Large intestine (tissue), 3 donors: ENCODE measurements at regions not wholly inside any gene's neighbourhood (a gene's known extent, or its start where the extent isn't known, plus 50 kb on each side); places are given as distances from the start of the nearest gene placed in this dataset.
"Not testable (repeated sequence)": the region's sequence is repeated elsewhere in the genome, so short reads cannot be mapped to it uniquely, and the experiment has no call there.

ENCODE experiments used
- DNase-seq, 2 donors: peaks; one replicate each; pipeline versions ENCODE4 v3.0.0 to v3.0.0-alpha.2; 2013
- H3K27ac ChIP-seq: one replicate; pipeline ENCODE4 v1.5.1; 2013; ENCODE audit warnings: low read length
- H3K27me3 ChIP-seq: 2 replicates; pipeline ENCODE4 v1.6.1; 2013; ENCODE audit warnings: low read length; ENCODE audit not compliant: control insufficient read depth, insufficient read depth
- H3K36me3 ChIP-seq: 2 replicates; pipeline ENCODE4 v1.6.1; 2013; ENCODE audit warnings: low read length; ENCODE audit not compliant: control insufficient read depth, insufficient read depth
- H3K4me1 ChIP-seq: one replicate; pipeline ENCODE4 v1.6.1; 2013; ENCODE audit warnings: low read length; ENCODE audit not compliant: control insufficient read depth, insufficient read depth
- H3K4me3 ChIP-seq: one replicate; pipeline ENCODE4 v1.5.1; 2013; ENCODE audit warnings: low read length
- H3K9me3 ChIP-seq: one replicate; pipeline ENCODE4 v1.6.1; 2013; ENCODE audit warnings: mild to moderate bottlenecking, low read depth, low read length, moderate library complexity; ENCODE audit not compliant: control insufficient read depth
- WGBS: methylation state at CpG from one replicate; pipeline ENCODE4 v1.1.5; 2013; ENCODE audit warnings: low lambda C conversion rate; ENCODE audit not compliant: insufficient coverage; 5-methylcytosine and 5-hydroxymethylcytosine counted together

DNA sequence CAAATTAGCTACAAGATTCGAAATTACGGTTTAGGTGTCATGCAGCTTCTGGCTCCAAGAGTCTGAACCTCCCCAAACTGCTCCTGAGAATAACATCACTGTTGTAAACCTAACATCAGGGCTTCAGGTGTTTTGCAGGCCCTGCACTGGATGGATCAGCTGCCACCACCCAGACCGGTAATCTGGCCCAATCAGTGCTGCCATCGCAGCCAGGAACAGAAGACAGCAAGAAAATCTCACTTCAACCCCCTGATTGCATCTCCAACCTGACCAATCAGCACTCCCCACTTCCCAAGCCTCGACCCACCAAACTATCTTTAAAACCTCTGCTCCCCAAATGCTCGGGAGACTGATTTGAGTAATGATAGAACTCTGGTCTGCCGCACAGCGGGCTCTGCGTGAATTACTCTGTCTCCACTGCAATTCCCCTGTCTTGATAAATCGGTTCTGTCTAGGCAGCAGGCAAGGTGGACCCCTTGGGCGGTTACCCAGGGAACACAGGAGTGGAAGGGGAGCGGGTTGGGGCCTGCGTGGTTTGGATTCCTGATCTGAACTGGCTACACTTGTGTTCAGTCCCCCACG, 268.5 kb upstream of the SFSWAP start:
- H3K27ac ChIP-seq = no peak overlapping the region
- no CpG with 5 or more reads among the region's 14 CpGs for WGBS
- H3K27me3 ChIP-seq = peaks cover 19% of the 10 kb centered on the region
- no peaks in the 10 kb centered on the region for H3K36me3 ChIP-seq
- no peak overlapping the region for H3K4me3 ChIP-seq
- no peak for DNase-seq
- no peaks in the 10 kb centered on the region for H3K4me1 ChIP-seq
- no peaks in the 10 kb centered on the region for H3K9me3 ChIP-seq

DNA sequence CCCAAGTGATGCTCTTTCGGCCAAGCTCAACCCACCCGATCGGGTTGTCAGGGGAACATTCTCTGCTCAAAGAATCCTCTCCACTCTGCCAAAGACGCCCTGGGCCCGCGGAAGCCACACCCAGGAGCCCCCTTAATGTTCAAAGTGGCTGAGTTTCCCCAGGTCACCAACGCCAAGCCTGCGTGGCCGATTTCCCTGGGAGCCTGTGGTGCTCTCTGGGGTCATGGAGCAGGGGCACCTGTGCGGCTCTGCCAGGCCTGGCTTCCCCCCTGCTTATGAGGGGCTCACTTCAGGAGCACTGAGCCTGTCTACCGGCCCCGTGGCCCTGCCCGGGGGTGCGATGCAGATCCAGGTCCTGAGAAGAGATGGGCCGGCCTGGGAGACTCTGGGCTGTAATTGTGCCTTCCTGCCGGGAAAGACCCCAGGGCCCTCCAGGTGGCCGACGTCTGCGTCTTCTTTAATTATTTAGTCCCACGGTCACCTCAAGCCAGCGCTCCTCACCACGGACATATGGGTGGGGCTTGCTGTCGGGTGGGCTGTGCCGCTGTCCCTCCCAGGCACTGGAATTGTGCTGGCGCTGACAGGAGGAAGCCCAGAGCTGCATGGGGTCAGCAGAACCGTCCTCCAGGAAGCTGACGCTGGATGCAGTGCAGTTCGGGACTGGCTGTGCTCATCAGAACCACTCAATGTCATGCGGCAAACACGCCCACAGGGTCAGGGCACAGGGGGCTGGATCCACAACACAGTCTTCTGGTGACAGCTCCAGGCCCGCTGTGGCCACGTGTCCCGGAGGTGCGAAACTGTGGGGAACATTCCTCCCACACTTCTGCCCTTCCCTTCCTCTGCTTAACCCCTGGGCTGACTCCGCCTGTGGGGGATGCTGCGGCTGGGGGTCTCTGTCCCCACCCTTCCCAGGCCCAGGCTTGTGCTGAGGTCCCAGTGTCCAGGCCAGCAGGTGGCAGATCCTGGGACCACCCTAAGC, 267.6 kb upstream of the SFSWAP start:
- no CpG with 5 or more reads among the region's 36 CpGs for WGBS
- no peaks in the 10 kb centered on the region for H3K4me1 ChIP-seq
- no peak for DNase-seq
- H3K4me3 ChIP-seq = no peak overlapping the region
- peaks cover 2% of the 10 kb centered on the region for H3K9me3 ChIP-seq
- H3K27me3 ChIP-seq = peaks cover 10% of the 10 kb centered on the region
- no peak overlapping the region for H3K27ac ChIP-seq
- H3K36me3 ChIP-seq = no peaks in the 10 kb centered on the region

DNA sequence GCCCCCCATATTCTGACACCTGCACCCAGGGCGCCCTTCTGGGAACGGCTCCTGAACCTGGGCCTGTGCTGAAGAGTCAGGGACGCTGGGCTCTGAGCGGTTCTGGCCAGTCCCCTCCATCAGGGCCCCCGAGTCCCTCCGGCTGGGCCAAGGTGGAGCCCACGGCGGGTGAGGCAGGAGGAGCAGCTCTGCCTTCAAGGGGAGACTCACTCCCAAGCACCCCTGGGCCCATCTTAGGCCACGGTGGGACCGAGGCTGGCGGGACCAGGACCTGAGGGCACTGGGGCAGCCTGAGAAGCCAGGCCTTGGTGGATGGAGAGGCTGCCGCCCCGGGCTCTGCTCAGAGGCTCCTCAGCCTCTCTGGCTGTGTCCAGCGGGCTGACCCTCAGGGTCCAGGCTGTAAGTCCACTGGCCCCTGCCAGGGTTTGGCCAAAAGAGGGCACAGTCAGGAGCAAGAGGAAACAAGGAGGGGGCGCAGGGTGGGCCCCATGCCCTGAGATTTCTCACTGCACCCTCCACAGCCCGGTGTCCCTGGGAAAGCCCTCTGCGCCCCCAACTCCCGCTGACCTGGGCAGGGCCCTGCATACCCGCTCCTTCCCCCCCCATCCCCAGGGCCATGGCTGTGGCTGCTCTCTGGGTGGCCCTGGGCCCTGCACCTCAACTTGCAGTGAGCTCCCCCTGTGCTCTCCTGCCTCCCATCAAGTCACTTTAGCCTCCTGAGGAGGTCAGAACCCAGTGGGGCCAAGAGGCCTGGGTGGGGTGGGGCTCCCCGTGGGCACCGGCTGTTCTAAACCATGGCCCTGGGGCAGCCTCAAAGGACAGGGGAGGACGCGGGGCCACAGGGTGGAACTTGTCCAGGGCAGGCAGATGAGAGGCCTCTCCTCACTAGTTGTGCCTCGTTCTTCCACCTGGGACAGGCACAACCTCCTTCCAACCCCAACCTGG, 266.4 kb upstream of the SFSWAP start:
- no peaks in the 10 kb centered on the region for H3K4me1 ChIP-seq
- H3K36me3 ChIP-seq = no peaks in the 10 kb centered on the region
- DNase-seq = no peak
- no CpG with 5 or more reads among the region's 24 CpGs for WGBS
- no peak overlapping the region for H3K4me3 ChIP-seq
- peaks cover 5% of the 10 kb centered on the region for H3K27me3 ChIP-seq
- no peak overlapping the region for H3K27ac ChIP-seq
- peaks cover 6% of the 10 kb centered on the region for H3K9me3 ChIP-seq

DNA sequence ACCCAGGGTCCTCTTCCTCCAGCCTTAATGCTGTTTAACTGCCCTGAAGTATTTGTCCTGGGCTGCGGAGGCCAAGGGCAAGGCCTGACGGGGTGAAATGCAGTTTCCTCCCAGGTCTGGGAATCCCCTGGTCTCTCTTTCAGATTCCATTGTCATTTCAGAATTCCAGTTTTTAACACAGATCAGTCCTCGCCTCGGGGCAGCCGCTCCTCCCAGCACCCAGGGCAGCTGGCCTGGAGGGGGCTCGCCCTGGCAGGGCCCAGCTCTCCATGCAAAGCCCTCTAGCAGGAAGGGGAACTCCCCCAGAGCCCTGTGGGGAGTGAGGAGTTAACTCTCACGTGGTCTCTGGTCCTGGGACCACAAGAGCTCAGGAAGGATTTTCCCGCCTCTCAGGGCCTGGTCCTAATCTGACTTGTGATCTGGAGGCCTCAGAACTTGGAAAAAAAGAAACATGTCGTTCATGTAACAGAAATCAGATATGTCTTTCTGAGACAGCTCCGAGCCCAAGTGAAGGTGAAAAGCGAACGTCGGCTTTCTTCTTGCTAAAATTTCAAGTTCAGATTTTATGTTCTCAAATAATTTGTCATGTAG, 265.6 kb upstream of the SFSWAP start:
- H3K9me3 ChIP-seq = peaks cover 6% of the 10 kb centered on the region
- H3K27ac ChIP-seq = no peak overlapping the region
- peaks cover 5% of the 10 kb centered on the region for H3K27me3 ChIP-seq
- WGBS = 83% methylated on average over 4 of the region's 13 CpGs
- no peaks in the 10 kb centered on the region for H3K36me3 ChIP-seq
- H3K4me1 ChIP-seq = no peaks in the 10 kb centered on the region
- no peak overlapping the region for H3K4me3 ChIP-seq
- no peak for DNase-seq

DNA sequence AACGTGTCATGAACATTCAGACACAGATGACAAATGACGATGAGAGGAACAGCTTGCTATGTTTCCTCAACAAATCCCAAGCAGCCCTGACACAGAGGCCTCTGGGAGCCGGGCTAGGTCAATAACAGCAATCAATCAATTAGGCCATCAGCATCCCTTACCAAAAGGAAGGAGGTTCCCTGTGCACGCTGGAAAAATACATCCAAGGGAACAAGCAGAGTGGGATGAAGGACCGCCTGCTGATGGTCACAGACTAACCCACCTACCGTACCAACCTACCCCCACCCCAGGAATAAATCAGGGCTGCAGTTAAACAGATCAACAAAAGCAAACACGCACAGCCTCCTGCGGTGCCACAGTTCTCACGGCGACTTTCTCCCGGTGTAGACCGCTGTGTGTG, 265.1 kb upstream of the SFSWAP start:
- Histone ChIP-seq H3K27ac (no peak overlapping the region), H3K27me3 (peaks cover 5% of the 10 kb centered on the region), H3K4me1 (no peaks in the 10 kb centered on the region), H3K9me3 (peaks cover 6% of the 10 kb centered on the region), H3K36me3 (no peaks in the 10 kb centered on the region), H3K4me3 (no peak overlapping the region)
- WGBS = 0% methylated on average over 1 of the region's 12 CpGs
- DNase-seq = no peak

DNA sequence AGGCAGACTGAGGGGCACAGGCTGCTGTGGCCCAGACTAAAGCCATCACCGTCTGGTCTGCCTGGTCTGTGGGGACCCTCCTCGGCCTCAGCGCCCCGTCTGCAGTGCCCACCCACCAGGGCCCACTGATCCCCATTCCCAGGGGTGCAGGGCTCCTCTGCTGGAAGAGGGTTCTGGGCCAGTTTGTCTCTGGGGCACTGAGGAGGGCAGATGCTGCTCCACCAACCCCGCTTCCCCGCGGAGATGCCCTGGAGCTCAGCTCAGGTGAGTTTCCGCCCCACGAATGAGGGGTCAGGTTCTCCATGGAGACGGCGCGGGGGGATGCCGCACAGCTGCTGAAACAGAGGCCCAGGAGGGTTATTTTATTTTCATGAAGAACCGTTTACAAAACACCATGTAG, 263.3 kb upstream of the SFSWAP start:
- not testable (repeated sequence) for H3K27ac ChIP-seq, H3K4me1 ChIP-seq, H3K27me3 ChIP-seq, H3K9me3 ChIP-seq, H3K4me3 ChIP-seq, H3K36me3 ChIP-seq, DNase-seq
- WGBS = no CpG with 5 or more reads among the region's 14 CpGs

DNA sequence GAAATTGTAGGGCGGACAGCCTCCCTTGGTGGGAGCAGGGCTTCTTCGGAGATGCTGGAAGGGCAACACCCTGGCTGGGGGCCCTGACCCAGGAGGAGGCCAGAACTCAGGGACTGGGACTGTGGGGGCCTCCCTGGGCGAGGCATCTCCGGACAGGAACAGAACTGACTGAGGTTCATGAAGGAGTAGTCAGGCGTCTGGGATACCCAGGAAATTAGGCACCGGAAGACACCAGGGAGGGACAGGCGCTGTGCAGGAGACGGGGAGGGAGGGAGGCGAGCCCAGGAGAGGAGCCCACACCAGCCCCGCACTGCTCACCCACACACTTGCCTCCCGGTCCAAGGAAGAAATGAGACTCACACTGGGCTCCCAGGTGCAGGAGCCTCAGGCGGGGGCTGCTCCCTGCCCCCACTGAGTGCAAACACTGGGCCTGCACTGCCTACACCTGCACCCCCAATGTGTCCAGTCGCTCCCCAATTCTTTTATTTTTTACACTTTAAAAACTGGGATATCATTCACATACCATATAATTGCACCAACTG, 262.6 kb upstream of the SFSWAP start:
- Histone ChIP-seq H3K27me3 (peaks cover 5% of the 10 kb centered on the region), H3K4me3 (no peak overlapping the region), H3K27ac (no peak overlapping the region), H3K36me3 (no peaks in the 10 kb centered on the region), H3K9me3 (peaks cover 6% of the 10 kb centered on the region), H3K4me1 (no peaks in the 10 kb centered on the region)
- WGBS = no CpG with 5 or more reads among the region's 13 CpGs
- DNase-seq = no peak

GRCh38 chr12:131449027-131449426, 261.9 kb upstream of the SFSWAP start:
- Histone ChIP-seq H3K36me3 (no peaks in the 10 kb centered on the region), H3K27ac (no peak overlapping the region), H3K9me3 (peaks cover 6% of the 10 kb centered on the region), H3K4me3 (no peak overlapping the region), H3K27me3 (peaks cover 5% of the 10 kb centered on the region), H3K4me1 (no peaks in the 10 kb centered on the region)
- 81% methylated on average over 4 of the region's 6 CpGs for WGBS
- DNase-seq = no peak

GRCh38 chr12:131452444-131452860, 258.4 kb upstream of the SFSWAP start:
- no CpG with 5 or more reads among the region's 10 CpGs for WGBS
- Histone ChIP-seq H3K27me3 (no peaks in the 10 kb centered on the region), H3K36me3 (no peaks in the 10 kb centered on the region), H3K9me3 (peaks cover 6% of the 10 kb centered on the region), H3K4me3 (no peak overlapping the region), H3K27ac (no peak overlapping the region), H3K4me1 (no peaks in the 10 kb centered on the region)
- peak in 1 of 2 donors; percentile 12 for DNase-seq
